A673 (cell line): ENCODE measurements at regions not wholly inside any gene's neighbourhood (a gene's known extent, or its start where the extent isn't known, plus 50 kb on each side); places are given as distances from the start of the nearest gene placed in this dataset.

Experiments used
- BruUV-seq: library from RNA; stranded (reverse); fragments of 400-500 nt; replicated peaks from 2 replicates; lab custom pipeline; 2021; lab: Mats Ljungman, UMichigan
- CTCF ChIA-PET: fragments of 300-600 bp; sonication (Branson Sonifier 250); formaldehyde crosslinking; loops from one replicate; lab custom pipeline; 2022; ENCODE audit warnings: antibody characterized with exemption; lab: Charles Lee
- POLR2A ChIA-PET: fragments of 300-600 bp; sonication (Branson Sonifier 250); formaldehyde crosslinking; loops from one replicate; lab custom pipeline; 2022; ENCODE audit warnings: antibody characterized with exemption; ENCODE audit not compliant: low non-redundant PET; lab: Charles Lee
- DNase-seq: peaks from one replicate; pipeline ENCODE4 v3.0.0-alpha.2; 2015; ENCODE audit warnings: low spot score
- H3K27ac ChIP-seq: fragments of 200-600 bp; sonication (generic); 2 replicates; pipeline ENCODE4 v1.5.1; 2016; ENCODE audit warnings: mixed run types, low read depth, mild to moderate bottlenecking, mixed read lengths, antibody characterized with exemption, low read length; ENCODE audit not compliant: poor library complexity, severe bottlenecking
- H3K27me3 ChIP-seq: fragments of 200-600 bp; sonication (generic); replicated peaks from 2 replicates; pipeline ENCODE4 v1.6.1; 2017; ENCODE audit warnings: mixed run types, low read depth, mild to moderate bottlenecking, mixed read lengths, antibody characterized with exemption, low read length; ENCODE audit not compliant: insufficient read depth, poor library complexity
- H3K36me3 ChIP-seq: fragments of 200-600 bp; sonication (generic); 2 replicates; pipeline ENCODE4 v1.6.1; 2016; ENCODE audit warnings: mixed run types, mild to moderate bottlenecking, mixed read lengths, antibody characterized with exemption, low read length; ENCODE audit not compliant: insufficient read depth, poor library complexity, severe bottlenecking
- H3K4me1 ChIP-seq: fragments of 200-600 bp; sonication (generic); 2 replicates; pipeline ENCODE4 v1.6.1; 2017; ENCODE audit warnings: mixed run types, mild to moderate bottlenecking, mixed read lengths, antibody characterized with exemption, low read length; ENCODE audit not compliant: insufficient read depth, poor library complexity, severe bottlenecking
- H3K4me3 ChIP-seq: fragments of 200-600 bp; sonication (generic); 2 replicates; pipeline ENCODE4 v1.5.1; 2016; ENCODE audit warnings: low read depth, mixed run types, mild to moderate bottlenecking, mixed read lengths, low read length; ENCODE audit not compliant: poor library complexity, severe bottlenecking
- H3K9me3 ChIP-seq: fragments of 200-600 bp; sonication (generic); 2 replicates; pipeline ENCODE4 v1.6.1; 2016; ENCODE audit warnings: mixed run types, low read depth, mild to moderate bottlenecking, mixed read lengths, antibody characterized with exemption, low read length; ENCODE audit not compliant: poor library complexity, severe bottlenecking
- CTCF ChIP-seq: fragments of 300-800, 200-600 bp; sonication (generic); conservative IDR thresholded peaks from 2 replicates; pipeline ENCODE4 v1.5.1; 2017; ENCODE audit warnings: low read depth, mild to moderate bottlenecking, antibody characterized with exemption, low read length, moderate library complexity, mixed read lengths
- EZH2 ChIP-seq: fragments of 200-600 bp; sonication (generic); IDR thresholded peaks from 2 replicates; pipeline ENCODE4 v1.6.1; 2017; ENCODE audit warnings: borderline replicate concordance, low read depth, mild to moderate bottlenecking, mixed read lengths, antibody characterized with exemption, low read length; ENCODE audit not compliant: poor library complexity, severe bottlenecking
- intact Hi-C: fragments of 100-400 bp; cut with micrococcal nuclease; formaldehyde crosslinking; loops from one replicate; pipeline ENCODE4 v1.10.0; 2022; ENCODE audit not compliant: unreplicated experiment

GRCh38 chr3:118713502-118714207, 321.0 kb downstream of the IGSF11 start:
- ChIA-PET CTCF (no interaction called here), POLR2A (no interaction called here)
- DNase-seq = no peak
- no peaks in the 10 kb centered on the region for H3K36me3 ChIP-seq
- intact Hi-C loops = no loop called here
- H3K9me3 ChIP-seq = no peaks in the 10 kb centered on the region
- no peaks in the 10 kb centered on the region for H3K4me1 ChIP-seq
- TF ChIP-seq CTCF = no peak
- no peak for TF ChIP-seq EZH2
- no TSS peak for BruUV-seq
- no peaks in the 10 kb centered on the region for H3K27me3 ChIP-seq
- H3K27ac ChIP-seq = no peak overlapping the region
- no peak overlapping the region for H3K4me3 ChIP-seq

GRCh38 chr3:118714800-118715199, 319.8 kb downstream of the IGSF11 start:
- Histone ChIP-seq H3K27ac (no peak overlapping the region), H3K9me3 (no peaks in the 10 kb centered on the region), H3K27me3 (no peaks in the 10 kb centered on the region), H3K36me3 (no peaks in the 10 kb centered on the region), H3K4me1 (no peaks in the 10 kb centered on the region), H3K4me3 (no peak overlapping the region)
- no peak for DNase-seq
- ChIA-PET POLR2A (no interaction called here), CTCF (no interaction called here)
- no peak for TF ChIP-seq EZH2
- BruUV-seq = no TSS peak
- intact Hi-C loops = no loop called here

GRCh38 chr3:118729546-118729945, 305.1 kb downstream of the IGSF11 start:
- no peaks in the 10 kb centered on the region for H3K36me3 ChIP-seq
- intact Hi-C loops = no loop called here
- no peak overlapping the region for H3K4me3 ChIP-seq
- no peaks in the 10 kb centered on the region for H3K4me1 ChIP-seq
- no peaks in the 10 kb centered on the region for H3K27me3 ChIP-seq
- H3K9me3 ChIP-seq = no peaks in the 10 kb centered on the region
- no peak for DNase-seq
- no peak for TF ChIP-seq CTCF
- TF ChIP-seq EZH2 = no peak
- ChIA-PET CTCF (no interaction called here), POLR2A (no interaction called here)
- no peak overlapping the region for H3K27ac ChIP-seq
- BruUV-seq = no TSS peak

- intact Hi-C loops = no loop called here
- no peaks in the 10 kb centered on the region for H3K9me3 ChIP-seq
- CTCF ChIA-PET = no interaction called here
- TF ChIP-seq CTCF = no peak
- no peak for TF ChIP-seq EZH2
- H3K27me3 ChIP-seq = no peaks in the 10 kb centered on the region
- H3K36me3 ChIP-seq = no peaks in the 10 kb centered on the region
- no TSS peak for BruUV-seq
- no peaks in the 10 kb centered on the region for H3K4me1 ChIP-seq
- no peak for DNase-seq
- POLR2A ChIA-PET = no interaction called here
- H3K27ac ChIP-seq = no peak overlapping the region
- H3K4me3 ChIP-seq = no peak overlapping the region
Measured at GRCh38 chr3:118734664-118735063, 300.0 kb downstream of the IGSF11 start.
